A549 (cell line): ENCODE measurements at regions not wholly inside any gene's neighbourhood (a gene's known extent, or its start where the extent isn't known, plus 50 kb on each side); places are given as distances from the start of the nearest gene placed in this dataset.

ENCODE experiments used
- FOSL2 ChIP-seq, 2 experiments: fragments of 450-650 bp in 1 of 2; fragments of >200 bp in 1 of 2; sonication (Bioruptor Twin) in 1 of 2; formaldehyde crosslinking; IDR thresholded peaks; 2 replicates each; pipeline versions ENCODE4 v1.5.0 to v1.6.1; 2016 to 2020; ENCODE audit warnings: mild to moderate bottlenecking in 1 of 2, moderate library complexity in 1 of 2
- SMC3 ChIP-seq: fragments of >200 bp; sonication (Bioruptor Twin); formaldehyde crosslinking; IDR thresholded peaks from 3 replicates; pipeline ENCODE4 v1.6.1; 2018; ENCODE audit warnings: inconsistent platforms

DNA sequence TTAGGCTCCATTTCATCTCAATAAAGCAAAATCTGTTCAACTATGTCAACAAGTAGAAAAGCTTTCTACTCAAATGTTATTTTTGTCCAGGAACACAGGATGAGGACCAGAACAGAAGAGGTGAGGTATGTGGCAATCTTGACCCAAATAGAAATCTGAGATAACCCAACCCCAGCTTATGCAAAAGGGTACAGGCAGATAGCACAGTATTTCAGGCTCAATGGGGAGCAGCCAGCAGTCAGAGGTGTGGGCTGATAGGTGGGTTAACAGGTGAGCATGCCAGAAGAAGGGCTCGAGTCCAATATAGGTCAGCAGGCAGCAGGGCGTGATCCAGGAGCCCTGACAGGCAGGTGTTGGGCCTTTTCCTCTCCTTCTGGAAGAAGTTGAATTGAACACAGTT lies 281.2 kb upstream of the NR2F2 start:
- TF ChIP-seq SMC3, result no peak
- TF ChIP-seq FOSL2 (IDR thresholded peaks at IDR 0.05), result no peak
- no peak for TF ChIP-seq FOSL2 (CRISPR knock-in tag; IDR thresholded peaks at IDR 0.05)
